ENCODE measurements at regions not wholly inside any gene's neighbourhood (a gene's known extent, or its start where the extent isn't known, plus 50 kb on each side); places are given as distances from the start of the nearest gene placed in this dataset.

DNA sequence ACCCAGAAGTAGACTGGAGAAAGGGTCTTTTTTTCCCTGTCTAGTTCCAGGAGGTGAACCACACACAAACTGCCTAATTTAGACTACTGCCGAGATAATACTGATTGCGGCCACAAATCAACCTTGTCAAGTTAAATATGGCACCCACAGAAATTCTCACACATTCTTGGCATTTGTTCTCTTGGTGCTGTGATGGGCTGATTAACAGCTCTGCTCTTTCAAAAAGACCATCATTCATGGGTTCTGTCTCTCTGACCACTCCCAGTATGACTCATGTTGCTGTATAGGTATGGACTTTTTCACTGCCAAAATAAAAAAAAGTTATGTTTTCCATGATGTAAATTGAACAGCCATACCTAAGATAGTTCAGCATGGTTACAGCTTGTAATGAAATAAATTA, 1003.5 kb upstream of the LCORL start:
- no peak for TF ChIP-seq JUN (IDR thresholded peaks at IDR 0.05; ENCODE audit: borderline replicate concordance, insufficient read depth, insufficient read length, low read depth)
- TF ChIP-seq, protein P1, sequence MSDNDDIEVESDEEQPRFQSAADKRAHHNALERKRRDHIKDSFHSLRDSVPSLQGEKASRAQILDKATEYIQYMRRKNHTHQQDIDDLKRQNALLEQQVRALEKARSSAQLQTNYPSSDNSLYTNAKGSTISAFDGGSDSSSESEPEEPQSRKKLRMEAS (IDR thresholded peaks at IDR 0.05; ENCODE audit: insufficient read depth, insufficient read length) = no peak
- TF ChIP-seq POLR2A (IDR thresholded peaks at IDR 0.05; ENCODE audit: low read depth, low read length) = no peak
- no peak for TF ChIP-seq GATA2 (IDR thresholded peaks at IDR 0.05; ENCODE audit: insufficient read depth, insufficient read length, low read depth, low read length)
- POLR2A ChIA-PET = no interaction called here
- no peaks in the 10 kb centered on the region for H4K20me1 ChIP-seq (replicated peaks; ENCODE audit: control insufficient read depth, extremely low read depth, insufficient read depth, low read length)
- no peak overlapping the region for H3K4me2 ChIP-seq (ENCODE audit: insufficient read depth, low read length)
- dilution Hi-C loops (cut with MboI; ENCODE audit: extremely low pct_ligation_motif_present, low sequenced_read_pairs) = no loop called here
- H3K4me3 ChIP-seq (replicated peaks in 1 of 3; ENCODE audit: insufficient read depth in 1 of 3, low read depth in 1 of 3, low read length in 3 of 3) = no peak overlapping the region
- no peaks in the 10 kb centered on the region for H3K36me3 ChIP-seq (ENCODE audit: control insufficient read depth in 2 of 2, extremely low read depth in 1 of 2, insufficient read depth in 2 of 2, low read length in 2 of 2)
- H3K79me2 ChIP-seq (ENCODE audit: control insufficient read depth, insufficient read depth, low read length) = no peaks in the 10 kb centered on the region
- intact Hi-C loops (cut with micrococcal nuclease) = no loop called here
- FAIRE-seq = no peak
- H3K9me1 ChIP-seq (replicated peaks; ENCODE audit: control insufficient read depth, extremely low read depth, insufficient read depth, low read length) = no peaks in the 10 kb centered on the region
- no peaks in the 10 kb centered on the region for H3K9me3 ChIP-seq (replicated peaks; ENCODE audit: control insufficient read depth, insufficient read depth, low read length)
- H3K27ac ChIP-seq (ENCODE audit: insufficient read depth, low read depth, low read length) = no peak overlapping the region
- BruUV-seq (replicated peaks) = no TSS peak
- CTCF ChIA-PET = no interaction called here
- DNase-seq (ENCODE audit: low read depth, low spot score) = no peak
- H3K4me1 ChIP-seq (ENCODE audit: control insufficient read depth, extremely low read depth, insufficient read depth, low read length) = no peaks in the 10 kb centered on the region
- H3K27me3 ChIP-seq (ENCODE audit: control insufficient read depth in 2 of 2, insufficient read depth in 2 of 2, low read length in 2 of 2) = no peaks in the 10 kb centered on the region
- H2AFZ ChIP-seq (ENCODE audit: low read depth, low read length) = no peak overlapping the region
- no peak overlapping the region for H3K9ac ChIP-seq (replicated peaks; ENCODE audit: extremely low read depth, insufficient read depth, low read length)

DNA sequence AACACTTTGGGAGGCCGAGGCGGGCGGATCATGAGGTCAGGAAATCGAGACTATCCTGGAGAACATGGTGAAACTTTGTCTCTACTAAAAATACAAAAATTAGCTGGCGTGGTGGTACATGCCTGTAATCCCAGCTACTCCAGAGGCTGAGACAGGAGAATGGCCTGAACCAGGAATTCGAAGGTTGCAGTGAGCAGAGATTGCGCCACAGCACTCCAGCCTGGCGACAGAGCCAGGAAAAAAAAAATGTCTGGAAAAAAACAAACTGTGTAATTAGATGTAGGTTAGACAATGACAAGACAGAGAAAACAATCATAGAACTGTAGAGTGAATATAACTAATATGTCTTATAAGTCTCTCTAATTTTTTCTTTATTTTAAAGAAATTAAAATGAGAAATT, 1002.5 kb upstream of the LCORL start:
- Histone ChIP-seq H3K27me3 (ENCODE audit: control insufficient read depth in 2 of 2, insufficient read depth in 2 of 2, low read length in 2 of 2) (no peaks in the 10 kb centered on the region), H3K4me3 (replicated peaks in 1 of 3; ENCODE audit: insufficient read depth in 1 of 3, low read depth in 1 of 3, low read length in 3 of 3) (no peak overlapping the region), H3K27ac (ENCODE audit: insufficient read depth, low read depth, low read length) (no peak overlapping the region), H2AFZ (ENCODE audit: low read depth, low read length) (no peak overlapping the region), H3K9ac (replicated peaks; ENCODE audit: extremely low read depth, insufficient read depth, low read length) (no peak overlapping the region), H3K36me3 (ENCODE audit: control insufficient read depth in 2 of 2, extremely low read depth in 1 of 2, insufficient read depth in 2 of 2, low read length in 2 of 2) (no peaks in the 10 kb centered on the region), H4K20me1 (replicated peaks; ENCODE audit: control insufficient read depth, extremely low read depth, insufficient read depth, low read length) (no peaks in the 10 kb centered on the region), H3K4me2 (ENCODE audit: insufficient read depth, low read length) (no peak overlapping the region), H3K79me2 (ENCODE audit: control insufficient read depth, insufficient read depth, low read length) (no peaks in the 10 kb centered on the region), H3K9me1 (replicated peaks; ENCODE audit: control insufficient read depth, extremely low read depth, insufficient read depth, low read length) (no peaks in the 10 kb centered on the region), H3K9me3 (replicated peaks; ENCODE audit: control insufficient read depth, insufficient read depth, low read length) (no peaks in the 10 kb centered on the region), H3K4me1 (ENCODE audit: control insufficient read depth, extremely low read depth, insufficient read depth, low read length) (no peaks in the 10 kb centered on the region)
- dilution Hi-C loops (cut with MboI; ENCODE audit: extremely low pct_ligation_motif_present, low sequenced_read_pairs) (no loop called here), intact Hi-C loops (cut with micrococcal nuclease) (no loop called here)
- no TSS peak for BruUV-seq (replicated peaks)
- CTCF ChIA-PET = no interaction called here
- DNase-seq (ENCODE audit: low read depth, low spot score) (no peak), FAIRE-seq (no peak)
- POLR2A ChIA-PET = no interaction called here
- TF ChIP-seq, protein P2, sequence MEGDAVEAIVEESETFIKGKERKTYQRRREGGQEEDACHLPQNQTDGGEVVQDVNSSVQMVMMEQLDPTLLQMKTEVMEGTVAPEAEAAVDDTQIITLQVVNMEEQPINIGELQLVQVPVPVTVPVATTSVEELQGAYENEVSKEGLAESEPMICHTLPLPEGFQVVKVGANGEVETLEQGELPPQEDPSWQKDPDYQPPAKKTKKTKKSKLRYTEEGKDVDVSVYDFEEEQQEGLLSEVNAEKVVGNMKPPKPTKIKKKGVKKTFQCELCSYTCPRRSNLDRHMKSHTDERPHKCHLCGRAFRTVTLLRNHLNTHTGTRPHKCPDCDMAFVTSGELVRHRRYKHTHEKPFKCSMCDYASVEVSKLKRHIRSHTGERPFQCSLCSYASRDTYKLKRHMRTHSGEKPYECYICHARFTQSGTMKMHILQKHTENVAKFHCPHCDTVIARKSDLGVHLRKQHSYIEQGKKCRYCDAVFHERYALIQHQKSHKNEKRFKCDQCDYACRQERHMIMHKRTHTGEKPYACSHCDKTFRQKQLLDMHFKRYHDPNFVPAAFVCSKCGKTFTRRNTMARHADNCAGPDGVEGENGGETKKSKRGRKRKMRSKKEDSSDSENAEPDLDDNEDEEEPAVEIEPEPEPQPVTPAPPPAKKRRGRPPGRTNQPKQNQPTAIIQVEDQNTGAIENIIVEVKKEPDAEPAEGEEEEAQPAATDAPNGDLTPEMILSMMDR (IDR thresholded peaks at IDR 0.05; ENCODE audit: extremely low read depth in 1 of 2, insufficient read depth in 1 of 2, low read depth in 1 of 2, low read length in 2 of 2) = no peak
- TF ChIP-seq EZH2 (IDR thresholded peaks at IDR 0.05; ENCODE audit: borderline replicate concordance, low read depth, low read length, severe bottlenecking) = no peak
- no peak for TF ChIP-seq POLR2AphosphoS5 (IDR thresholded peaks at IDR 0.05; ENCODE audit: insufficient read depth, low read depth, low read length)

All from endothelial cell of umbilical vein (primary cell).